BJ (cell line): ENCODE measurements at regions not wholly inside any gene's neighbourhood (a gene's known extent, or its start where the extent isn't known, plus 50 kb on each side); places are given as distances from the start of the nearest gene placed in this dataset.

Experiments used
- CTCF ChIA-PET: fragments of 350-600 bp; formaldehyde crosslinking; extraction: SDS; loops from one replicate; lab custom pipeline; 2021; ENCODE audit warnings: antibody characterized with exemption, inconsistent platforms; lab: Yijun Ruan, JAX
- POLR2A ChIA-PET: fragments of 300-600 bp; sonication (Branson Sonifier 250); formaldehyde crosslinking; extraction: SDS; loops from one replicate; lab custom pipeline; 2021; ENCODE audit warnings: antibody characterized with exemption; lab: Charles Lee
- DNase-seq: peaks from one replicate; pipeline ENCODE4 v3.0.0-alpha.2; 2011; ENCODE audit warnings: low read depth
- H3K27me3 ChIP-seq: 2 replicates; pipeline ENCODE4 v1.6.0; 2011; ENCODE audit warnings: low read length; ENCODE audit not compliant: control insufficient read depth, insufficient read depth
- H3K36me3 ChIP-seq: 2 replicates; pipeline ENCODE4 v1.5.1; 2011; ENCODE audit warnings: low read length; ENCODE audit not compliant: control insufficient read depth, insufficient read depth
- H3K4me3 ChIP-seq: 2 replicates; pipeline ENCODE4 v1.5.1; 2011; ENCODE audit warnings: low read depth, mild to moderate bottlenecking, control low read depth, low read length
- TF ChIP-seq, protein P1 (sequence below): IDR thresholded peaks from 2 replicates; pipeline ENCODE4 v1.5.1; 2011; ENCODE audit warnings: low read depth, mild to moderate bottlenecking, control low read depth, inconsistent platforms, low read length, moderate library complexity; ENCODE audit not compliant: insufficient read depth

GRCh38 chr3:43882976-43883680, 192.4 kb downstream of the ABHD5 start:
- no peak for DNase-seq
- POLR2A ChIA-PET: no interaction called here
- TF ChIP-seq, protein P1, sequence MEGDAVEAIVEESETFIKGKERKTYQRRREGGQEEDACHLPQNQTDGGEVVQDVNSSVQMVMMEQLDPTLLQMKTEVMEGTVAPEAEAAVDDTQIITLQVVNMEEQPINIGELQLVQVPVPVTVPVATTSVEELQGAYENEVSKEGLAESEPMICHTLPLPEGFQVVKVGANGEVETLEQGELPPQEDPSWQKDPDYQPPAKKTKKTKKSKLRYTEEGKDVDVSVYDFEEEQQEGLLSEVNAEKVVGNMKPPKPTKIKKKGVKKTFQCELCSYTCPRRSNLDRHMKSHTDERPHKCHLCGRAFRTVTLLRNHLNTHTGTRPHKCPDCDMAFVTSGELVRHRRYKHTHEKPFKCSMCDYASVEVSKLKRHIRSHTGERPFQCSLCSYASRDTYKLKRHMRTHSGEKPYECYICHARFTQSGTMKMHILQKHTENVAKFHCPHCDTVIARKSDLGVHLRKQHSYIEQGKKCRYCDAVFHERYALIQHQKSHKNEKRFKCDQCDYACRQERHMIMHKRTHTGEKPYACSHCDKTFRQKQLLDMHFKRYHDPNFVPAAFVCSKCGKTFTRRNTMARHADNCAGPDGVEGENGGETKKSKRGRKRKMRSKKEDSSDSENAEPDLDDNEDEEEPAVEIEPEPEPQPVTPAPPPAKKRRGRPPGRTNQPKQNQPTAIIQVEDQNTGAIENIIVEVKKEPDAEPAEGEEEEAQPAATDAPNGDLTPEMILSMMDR: no peak
- H3K27me3 ChIP-seq: no peaks in the 10 kb centered on the region
- CTCF ChIA-PET: no interaction called here
- no peak overlapping the region for H3K4me3 ChIP-seq
- no peaks in the 10 kb centered on the region for H3K36me3 ChIP-seq

- Histone ChIP-seq H3K36me3 (no peaks in the 10 kb centered on the region), H3K4me3 (no peak overlapping the region), H3K27me3 (no peaks in the 10 kb centered on the region)
- TF ChIP-seq, protein P1: no peak
- ChIA-PET CTCF (no interaction called here), POLR2A (no interaction called here)
- no peak for DNase-seq
These were observed 193.1 kb downstream of the ABHD5 start for GRCh38 chr3:43883729-43884396.

DNA sequence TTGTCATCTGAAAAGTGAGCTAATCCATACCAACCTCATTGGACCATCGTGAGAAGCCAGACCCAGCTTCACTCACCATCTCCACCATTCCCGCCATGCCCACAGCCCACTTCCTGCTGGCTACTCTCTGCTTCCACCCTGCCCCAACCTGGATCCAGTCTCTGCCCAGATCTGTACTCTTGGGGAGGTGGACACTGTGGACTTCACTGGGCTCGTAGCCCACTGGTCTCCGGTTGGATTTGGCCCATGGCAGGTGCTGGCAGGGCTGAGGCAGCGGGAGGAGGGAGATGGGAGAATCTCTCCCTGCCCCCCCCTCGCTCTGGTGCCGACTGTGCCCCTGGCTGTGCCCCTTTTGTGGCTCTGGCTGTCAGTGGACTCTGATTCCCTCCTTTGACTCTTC, 193.8 kb downstream of the ABHD5 start:
- POLR2A ChIA-PET: no interaction called here
- no peaks in the 10 kb centered on the region for H3K27me3 ChIP-seq
- no peaks in the 10 kb centered on the region for H3K36me3 ChIP-seq
- TF ChIP-seq, protein P1: no peak
- H3K4me3 ChIP-seq: no peak overlapping the region
- no peak for DNase-seq
- CTCF ChIA-PET: no interaction called here

GRCh38 chr3:43885908-43886618, 195.3 kb downstream of the ABHD5 start:
- Histone ChIP-seq H3K36me3 (no peaks in the 10 kb centered on the region), H3K27me3 (no peaks in the 10 kb centered on the region), H3K4me3 (no peak overlapping the region)
- ChIA-PET POLR2A (no interaction called here), CTCF (interaction anchor here (0.8 kb wide), 1 partner anchor 31 kb away, joined by 3 read pairs; no protein-coding TSS in a partner anchor)
- TF ChIP-seq, protein P1: no peak
- DNase-seq: no peak

GRCh38 chr3:43892061-43892460, 201.3 kb downstream of the ABHD5 start:
- no peak overlapping the region for H3K4me3 ChIP-seq
- ChIA-PET POLR2A (no interaction called here), CTCF (no interaction called here)
- H3K36me3 ChIP-seq: no peaks in the 10 kb centered on the region
- TF ChIP-seq, protein P1: no peak
- no peaks in the 10 kb centered on the region for H3K27me3 ChIP-seq
- no peak for DNase-seq
